NOMO-1 (cell line): ENCODE measurements at regions not wholly inside any gene's neighbourhood (a gene's known extent, or its start where the extent isn't known, plus 50 kb on each side); places are given as distances from the start of the nearest gene placed in this dataset.
A peak's percentile ranks its signal among the peaks of the same experiment; 100 is the strongest.

Experiments
- DNase-seq, 2 experiments: peaks; one replicate each; lab custom pipeline; 2025; ENCODE audit not compliant: unreplicated experiment in 2 of 2; lab: John Stamatoyannopoulos, UW

- peak; percentile 48 to 54 for DNase-seq
Measured at GRCh38 chr11:121757480-121758125, 304.8 kb upstream of the SORL1-AS1 start.

- DNase-seq, result no peak
Measured at GRCh38 chr11:121755906-121756305, 303.1 kb upstream of the SORL1-AS1 start.

- no peak for DNase-seq
Measured at GRCh38 chr11:121755191-121755590, 302.4 kb upstream of the SORL1-AS1 start.

GRCh38 chr11:121754598-121754997, 301.8 kb upstream of the SORL1-AS1 start:
- DNase-seq, result no peak

- no peak for DNase-seq
Measured at GRCh38 chr11:121749691-121750090, 296.9 kb upstream of the SORL1-AS1 start.

- DNase-seq, result no peak
Measured at GRCh38 chr11:121748068-121748467, 295.3 kb upstream of the SORL1-AS1 start.

GRCh38 chr11:121743285-121743684, 290.5 kb upstream of the SORL1-AS1 start:
- DNase-seq, result no peak

- no peak for DNase-seq
Measured at GRCh38 chr11:121741761-121742361, 289.1 kb upstream of the SORL1-AS1 start.

GRCh38 chr11:121741351-121741760, 288.6 kb upstream of the SORL1-AS1 start:
- no peak for DNase-seq

GRCh38 chr11:121740902-121741301, 288.1 kb upstream of the SORL1-AS1 start:
- DNase-seq, result no peak

GRCh38 chr11:121733858-121734257, 281.1 kb upstream of the SORL1-AS1 start:
- DNase-seq, result no peak

- DNase-seq, result no peak
Measured at GRCh38 chr11:121727942-121728341, 275.2 kb upstream of the SORL1-AS1 start.

GRCh38 chr11:121723246-121723741, 270.5 kb upstream of the SORL1-AS1 start:
- DNase-seq, result no peak

- DNase-seq, result no peak
Measured at GRCh38 chr11:121722431-121723245, 269.9 kb upstream of the SORL1-AS1 start.

- DNase-seq, result no peak
Measured at GRCh38 chr11:121721961-121722360, 269.2 kb upstream of the SORL1-AS1 start.

GRCh38 chr11:121721448-121721847, 268.7 kb upstream of the SORL1-AS1 start:
- DNase-seq, result no peak

GRCh38 chr11:121717296-121717695, 264.5 kb upstream of the SORL1-AS1 start:
- DNase-seq, result no peak

- DNase-seq, result no peak
Measured at GRCh38 chr11:121716060-121716459, 263.3 kb upstream of the SORL1-AS1 start.

- DNase-seq, result no peak
Measured at GRCh38 chr11:121715405-121715804, 262.6 kb upstream of the SORL1-AS1 start.

GRCh38 chr11:121714351-121714750, 261.6 kb upstream of the SORL1-AS1 start:
- DNase-seq, result no peak

GRCh38 chr11:121711939-121712338, 259.2 kb upstream of the SORL1-AS1 start:
- DNase-seq, result no peak

GRCh38 chr11:121711236-121711635, 258.5 kb upstream of the SORL1-AS1 start:
- no peak for DNase-seq
